ENCODE measurements at regions not wholly inside any gene's neighbourhood (a gene's known extent, or its start where the extent isn't known, plus 50 kb on each side); places are given as distances from the start of the nearest gene placed in this dataset.

GRCh38 chr3:124588036-124588435 lies 142.2 kb upstream of the UMPS start:
- peaks cover 18 to 30% of the 10 kb centered on the region in 2 donors for H3K4me1 ChIP-seq (ENCODE audit: control insufficient read depth in 1 of 2, insufficient read depth in 2 of 2, low read length in 2 of 2)
- H3K9ac ChIP-seq (ENCODE audit: low read depth in 1 of 2, low read length in 2 of 2) = no peak overlapping the region
- no peak overlapping the region for H3K27ac ChIP-seq (ENCODE audit: low read depth, low read length)
- no peaks in the 10 kb centered on the region for H3K9me3 ChIP-seq (ENCODE audit: control insufficient read depth in 1 of 2, low read length in 2 of 2)
- H3K36me3 ChIP-seq (ENCODE audit: control insufficient read depth in 1 of 2, insufficient read depth in 2 of 2, low read length in 2 of 2) = no peaks in the 10 kb centered on the region
- H3K27me3 ChIP-seq (ENCODE audit: control insufficient read depth in 1 of 2, insufficient read depth in 2 of 2, low read length in 2 of 2) = no peaks in the 10 kb centered on the region
- H3K4me3 ChIP-seq (ENCODE audit: low read depth in 1 of 2, low read length in 2 of 2) = no peak overlapping the region

- Histone ChIP-seq H3K9me3 (ENCODE audit: control insufficient read depth in 1 of 2, low read length in 2 of 2) (no peaks in the 10 kb centered on the region), H3K9ac (ENCODE audit: low read depth in 1 of 2, low read length in 2 of 2) (no peak overlapping the region), H3K36me3 (ENCODE audit: control insufficient read depth in 1 of 2, insufficient read depth in 2 of 2, low read length in 2 of 2) (no peaks in the 10 kb centered on the region), H3K27ac (ENCODE audit: low read depth, low read length) (no peak overlapping the region), H3K4me1 (ENCODE audit: control insufficient read depth in 1 of 2, insufficient read depth in 2 of 2, low read length in 2 of 2) (peaks cover 25 to 38% of the 10 kb centered on the region in 2 donors), H3K27me3 (ENCODE audit: control insufficient read depth in 1 of 2, insufficient read depth in 2 of 2, low read length in 2 of 2) (no peaks in the 10 kb centered on the region), H3K4me3 (ENCODE audit: low read depth in 1 of 2, low read length in 2 of 2) (no peak overlapping the region)
Observed at GRCh38 chr3:124588794-124589193, 141.5 kb upstream of the UMPS start.

GRCh38 chr3:124591699-124592098 lies 138.6 kb upstream of the UMPS start:
- Histone ChIP-seq H3K4me3 (ENCODE audit: low read depth in 1 of 2, low read length in 2 of 2) (no peak overlapping the region), H3K36me3 (ENCODE audit: control insufficient read depth in 1 of 2, insufficient read depth in 2 of 2, low read length in 2 of 2) (no peaks in the 10 kb centered on the region), H3K9ac (ENCODE audit: low read depth in 1 of 2, low read length in 2 of 2) (no peak overlapping the region), H3K27me3 (ENCODE audit: control insufficient read depth in 1 of 2, insufficient read depth in 2 of 2, low read length in 2 of 2) (no peaks in the 10 kb centered on the region), H3K9me3 (ENCODE audit: control insufficient read depth in 1 of 2, low read length in 2 of 2) (no peaks in the 10 kb centered on the region), H3K4me1 (ENCODE audit: control insufficient read depth in 1 of 2, insufficient read depth in 2 of 2, low read length in 2 of 2) (peaks cover 24 to 25% of the 10 kb centered on the region in 2 donors), H3K27ac (ENCODE audit: low read depth, low read length) (no peak overlapping the region)

GRCh38 chr3:124592658-124593441 lies 137.4 kb upstream of the UMPS start:
- H3K27ac ChIP-seq (ENCODE audit: low read depth, low read length) = peak overlapping the region; percentile 35
- no peaks in the 10 kb centered on the region for H3K36me3 ChIP-seq (ENCODE audit: control insufficient read depth in 1 of 2, insufficient read depth in 2 of 2, low read length in 2 of 2)
- H3K9me3 ChIP-seq (ENCODE audit: control insufficient read depth in 1 of 2, low read length in 2 of 2) = no peaks in the 10 kb centered on the region
- no peaks in the 10 kb centered on the region for H3K27me3 ChIP-seq (ENCODE audit: control insufficient read depth in 1 of 2, insufficient read depth in 2 of 2, low read length in 2 of 2)
- H3K4me1 ChIP-seq (ENCODE audit: control insufficient read depth in 1 of 2, insufficient read depth in 2 of 2, low read length in 2 of 2) = peaks cover 16 to 22% of the 10 kb centered on the region in 2 donors
- H3K9ac ChIP-seq (ENCODE audit: low read depth in 1 of 2, low read length in 2 of 2) = peak overlapping the region in 1 of 2 donors; percentile 30
- peak overlapping the region in 1 of 2 donors; percentile 29 for H3K4me3 ChIP-seq (ENCODE audit: low read depth in 1 of 2, low read length in 2 of 2)

GRCh38 chr3:124593442-124593829 lies 136.8 kb upstream of the UMPS start:
- Histone ChIP-seq H3K9me3 (ENCODE audit: control insufficient read depth in 1 of 2, low read length in 2 of 2) (no peaks in the 10 kb centered on the region), H3K9ac (ENCODE audit: low read depth in 1 of 2, low read length in 2 of 2) (peak overlapping the region in 1 of 2 donors; percentile 12), H3K4me3 (ENCODE audit: low read depth in 1 of 2, low read length in 2 of 2) (peak overlapping the region in 1 of 2 donors; percentile 29), H3K4me1 (ENCODE audit: control insufficient read depth in 1 of 2, insufficient read depth in 2 of 2, low read length in 2 of 2) (peaks cover 16 to 22% of the 10 kb centered on the region in 2 donors), H3K27ac (ENCODE audit: low read depth, low read length) (no peak overlapping the region), H3K27me3 (ENCODE audit: control insufficient read depth in 1 of 2, insufficient read depth in 2 of 2, low read length in 2 of 2) (no peaks in the 10 kb centered on the region), H3K36me3 (ENCODE audit: control insufficient read depth in 1 of 2, insufficient read depth in 2 of 2, low read length in 2 of 2) (no peaks in the 10 kb centered on the region)

GRCh38 chr3:124594581-124594980 lies 135.7 kb upstream of the UMPS start:
- Histone ChIP-seq H3K4me3 (ENCODE audit: low read depth in 1 of 2, low read length in 2 of 2) (no peak overlapping the region), H3K36me3 (ENCODE audit: control insufficient read depth in 1 of 2, insufficient read depth in 2 of 2, low read length in 2 of 2) (no peaks in the 10 kb centered on the region), H3K9me3 (ENCODE audit: control insufficient read depth in 1 of 2, low read length in 2 of 2) (no peaks in the 10 kb centered on the region), H3K4me1 (ENCODE audit: control insufficient read depth in 1 of 2, insufficient read depth in 2 of 2, low read length in 2 of 2) (peaks cover 21 to 26% of the 10 kb centered on the region in 2 donors), H3K27me3 (ENCODE audit: control insufficient read depth in 1 of 2, insufficient read depth in 2 of 2, low read length in 2 of 2) (no peaks in the 10 kb centered on the region), H3K9ac (ENCODE audit: low read depth in 1 of 2, low read length in 2 of 2) (no peak overlapping the region), H3K27ac (ENCODE audit: low read depth, low read length) (no peak overlapping the region)

GRCh38 chr3:124597273-124597672 lies 133.0 kb upstream of the UMPS start:
- Histone ChIP-seq H3K4me1 (ENCODE audit: control insufficient read depth in 1 of 2, insufficient read depth in 2 of 2, low read length in 2 of 2) (peaks cover 30 to 34% of the 10 kb centered on the region in 2 donors), H3K27me3 (ENCODE audit: control insufficient read depth in 1 of 2, insufficient read depth in 2 of 2, low read length in 2 of 2) (no peaks in the 10 kb centered on the region), H3K9me3 (ENCODE audit: control insufficient read depth in 1 of 2, low read length in 2 of 2) (no peaks in the 10 kb centered on the region), H3K4me3 (ENCODE audit: low read depth in 1 of 2, low read length in 2 of 2) (no peak overlapping the region), H3K9ac (ENCODE audit: low read depth in 1 of 2, low read length in 2 of 2) (no peak overlapping the region), H3K27ac (ENCODE audit: low read depth, low read length) (no peak overlapping the region), H3K36me3 (ENCODE audit: control insufficient read depth in 1 of 2, insufficient read depth in 2 of 2, low read length in 2 of 2) (no peaks in the 10 kb centered on the region)

- Histone ChIP-seq H3K36me3 (ENCODE audit: control insufficient read depth in 1 of 2, insufficient read depth in 2 of 2, low read length in 2 of 2) (no peaks in the 10 kb centered on the region), H3K4me3 (ENCODE audit: low read depth in 1 of 2, low read length in 2 of 2) (no peak overlapping the region), H3K4me1 (ENCODE audit: control insufficient read depth in 1 of 2, insufficient read depth in 2 of 2, low read length in 2 of 2) (peaks cover 24 to 30% of the 10 kb centered on the region in 2 donors)
Observed at GRCh38 chr3:124597979-124598378, 132.3 kb upstream of the UMPS start.

GRCh38 chr3:124599147-124599765 lies 131.0 kb upstream of the UMPS start:
- no peak overlapping the region for H3K27ac ChIP-seq (ENCODE audit: low read depth, low read length)

More at GRCh38 chr3:124597979-124598378, 132.3 kb upstream of the UMPS start:
- Histone ChIP-seq H3K9me3 (ENCODE audit: control insufficient read depth in 1 of 2, low read length in 2 of 2) (no peaks in the 10 kb centered on the region), H3K27ac (ENCODE audit: low read depth, low read length) (no peak overlapping the region), H3K27me3 (ENCODE audit: control insufficient read depth in 1 of 2, insufficient read depth in 2 of 2, low read length in 2 of 2) (no peaks in the 10 kb centered on the region), H3K9ac (ENCODE audit: low read depth in 1 of 2, low read length in 2 of 2) (no peak overlapping the region)

More at GRCh38 chr3:124599147-124599765, 131.0 kb upstream of the UMPS start:
- Histone ChIP-seq H3K27me3 (ENCODE audit: control insufficient read depth in 1 of 2, insufficient read depth in 2 of 2, low read length in 2 of 2) (no peaks in the 10 kb centered on the region), H3K9ac (ENCODE audit: low read depth in 1 of 2, low read length in 2 of 2) (no peak overlapping the region), H3K9me3 (ENCODE audit: control insufficient read depth in 1 of 2, low read length in 2 of 2) (no peaks in the 10 kb centered on the region), H3K4me1 (ENCODE audit: control insufficient read depth in 1 of 2, insufficient read depth in 2 of 2, low read length in 2 of 2) (peaks cover 15 to 21% of the 10 kb centered on the region in 2 donors), H3K4me3 (ENCODE audit: low read depth in 1 of 2, low read length in 2 of 2) (no peak overlapping the region), H3K36me3 (ENCODE audit: control insufficient read depth in 1 of 2, insufficient read depth in 2 of 2, low read length in 2 of 2) (no peaks in the 10 kb centered on the region)

Measured in duodenal mucosa (tissue), 2 donors.